ENCODE measurements at regions not wholly inside any gene's neighbourhood (a gene's known extent, or its start where the extent isn't known, plus 50 kb on each side); places are given as distances from the start of the nearest gene placed in this dataset.

DNA sequence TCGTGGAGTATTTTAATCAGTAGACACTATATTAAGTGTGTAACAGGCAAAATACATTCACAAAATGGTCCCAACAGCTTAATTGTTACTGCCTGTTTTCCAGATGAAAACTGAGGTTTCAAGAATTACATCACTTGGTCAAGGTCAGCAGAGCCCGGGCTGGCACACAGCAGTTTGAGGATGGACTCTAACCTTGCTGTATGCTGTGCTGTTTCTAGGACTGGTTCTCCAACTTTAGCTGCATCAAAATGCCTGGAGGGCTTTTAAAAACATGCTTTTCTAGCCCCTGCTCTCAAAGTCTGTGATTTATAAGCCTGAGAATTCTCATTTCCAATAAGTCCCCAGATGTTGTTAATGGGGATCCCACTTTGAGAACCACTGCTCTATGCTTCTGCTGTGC, 247.1 kb upstream of the FZD8 start:
- TF ChIP-seq POLR2AphosphoS5 (IDR thresholded peaks at IDR 0.05; ENCODE audit: low read depth, low read length) (no peak), POLR2A (IDR thresholded peaks at IDR 0.05; ENCODE audit: low read depth, low read length) (no peak), TAF1 (IDR thresholded peaks at IDR 0.05; ENCODE audit: low read depth, low read length) (no peak)

Data from GM12891 (cell line).